DOHH2 (cell line): ENCODE measurements at regions not wholly inside any gene's neighbourhood (a gene's known extent, or its start where the extent isn't known, plus 50 kb on each side); places are given as distances from the start of the nearest gene placed in this dataset.

Experiments used
- CTCF ChIP-seq: fragments of 200-600 bp; sonication (generic); IDR thresholded peaks from one replicate; pipeline ENCODE4 v1.5.1; 2014; ENCODE audit warnings: antibody characterized with exemption, mild to moderate bottlenecking, low read depth, low read length; ENCODE audit not compliant: poor library complexity, severe bottlenecking
- EZH2phosphoT487 ChIP-seq: fragments of 200-600 bp; sonication (generic); IDR thresholded peaks from 2 replicates; pipeline ENCODE4 v1.6.1; 2017; ENCODE audit warnings: borderline replicate concordance, mild to moderate bottlenecking, antibody characterized with exemption, low read length, moderate library complexity, mixed read lengths

DNA sequence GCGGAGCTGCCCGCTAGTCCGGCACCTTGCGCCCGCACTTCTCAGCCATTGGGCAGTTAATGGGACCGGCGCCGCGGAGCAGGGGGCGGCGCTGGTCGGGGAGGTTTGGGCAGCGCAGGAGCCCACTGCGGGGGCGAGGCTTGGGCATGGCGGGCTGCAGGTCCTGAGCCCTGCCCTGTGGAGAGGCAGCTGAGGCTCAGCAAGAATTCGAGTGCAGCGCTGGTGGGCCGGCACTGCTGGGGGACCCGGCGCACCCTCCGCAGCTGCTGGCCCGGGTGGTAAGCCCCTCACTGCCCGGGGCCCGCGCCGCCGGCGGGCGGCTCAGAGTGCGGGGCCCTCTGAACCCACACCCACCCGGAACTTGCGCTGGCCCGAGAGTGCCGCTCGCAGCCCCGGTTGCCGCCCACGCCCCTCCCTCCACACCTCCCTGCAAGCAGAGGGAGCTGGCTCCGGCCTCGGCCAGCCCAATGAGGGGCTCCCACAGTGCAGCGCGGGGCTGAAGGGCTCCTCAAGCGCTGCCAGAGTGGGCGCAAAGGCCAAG, 835.0 kb downstream of the TBL1XR1 start:
- TF ChIP-seq CTCF (no peak), EZH2phosphoT487 (no peak)
